GM10248 (cell line): ENCODE measurements at regions not wholly inside any gene's neighbourhood (a gene's known extent, or its start where the extent isn't known, plus 50 kb on each side); places are given as distances from the start of the nearest gene placed in this dataset.

Source experiments
- CTCF ChIA-PET: fragments of 300-600 bp; sonication (Branson Sonifier 250); formaldehyde crosslinking; extraction: SDS; loops from one replicate; lab custom pipeline; 2021; ENCODE audit warnings: antibody characterized with exemption; lab: Yijun Ruan, JAX
- POLR2A ChIA-PET: fragments of 350-650 bp; sonication (Branson Sonifier 250); formaldehyde crosslinking; extraction: SDS; loops from one replicate; lab custom pipeline; 2020; ENCODE audit warnings: antibody characterized with exemption; lab: Yijun Ruan, JAX
- DNase-seq: peaks from one replicate; pipeline ENCODE4 v3.0.0; 2012; ENCODE audit errors: extremely low spot score
- CTCF ChIP-seq: IDR thresholded peaks from 2 replicates; pipeline ENCODE4 v1.5.1; 2012; ENCODE audit warnings: mild to moderate bottlenecking, low read depth; ENCODE audit errors: extremely low read depth, missing control alignments, control extremely low read depth

DNA sequence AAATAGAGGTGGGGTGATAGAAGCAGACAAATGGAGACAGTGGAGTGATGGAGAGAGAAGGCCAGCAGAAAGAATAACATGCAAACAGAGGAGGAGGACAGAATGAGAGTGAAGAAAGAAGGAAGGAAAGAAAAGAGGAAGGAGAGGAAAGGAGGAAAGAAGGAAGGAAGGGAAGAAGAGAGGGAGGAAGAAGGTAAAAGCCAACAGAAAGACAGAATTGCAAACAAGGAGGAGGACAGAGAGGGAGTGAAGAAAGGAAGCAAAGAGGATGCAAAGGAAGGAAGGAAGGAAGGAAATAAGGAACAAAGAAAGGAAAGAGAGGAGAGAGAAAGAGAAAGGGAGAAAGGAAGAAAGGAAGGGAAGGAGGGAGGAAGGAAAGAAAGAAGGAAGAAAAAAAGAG, 444.0 kb downstream of the IRS1 start:
- POLR2A ChIA-PET: no interaction called here
- DNase-seq: no peak
- no peak for TF ChIP-seq CTCF
- CTCF ChIA-PET: no interaction called here

DNA sequence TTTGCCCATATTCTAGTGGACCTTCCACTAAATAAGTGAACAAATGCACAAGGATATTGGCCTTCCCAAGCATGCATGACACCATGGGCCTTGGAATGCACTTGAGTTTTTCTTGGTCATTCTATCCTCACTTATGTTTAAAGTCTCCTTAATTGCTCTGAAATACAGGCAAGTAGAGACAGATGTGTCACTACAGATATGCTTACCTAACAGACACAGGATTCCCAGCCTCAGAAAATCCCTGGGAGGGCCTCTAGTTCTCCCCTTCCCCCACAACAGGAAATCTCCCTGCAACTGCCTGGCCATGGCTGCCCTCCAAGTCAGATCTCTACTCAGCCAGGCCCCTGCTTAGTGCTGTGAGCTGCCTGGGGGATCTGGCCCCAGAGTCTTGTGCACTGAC, 445.2 kb downstream of the IRS1 start:
- CTCF ChIA-PET: interaction anchor here (2.0 kb wide), 1 partner anchor 19 kb away, joined by 6 read pairs; no protein-coding TSS in a partner anchor
- POLR2A ChIA-PET: no interaction called here
- TF ChIP-seq CTCF: no peak
- no peak for DNase-seq

- no peak for TF ChIP-seq CTCF
- POLR2A ChIA-PET: no interaction called here
- CTCF ChIA-PET: interaction anchor here (0.8 to 2.0 kb wide), 4 partner anchors 8 to 22 kb away, joined by 3 to 6 read pairs (median 3); no protein-coding TSS in a partner anchor
- no peak for DNase-seq
Observed at GRCh38 chr2:226352941-226353560, 446.6 kb downstream of the IRS1 start.

DNA sequence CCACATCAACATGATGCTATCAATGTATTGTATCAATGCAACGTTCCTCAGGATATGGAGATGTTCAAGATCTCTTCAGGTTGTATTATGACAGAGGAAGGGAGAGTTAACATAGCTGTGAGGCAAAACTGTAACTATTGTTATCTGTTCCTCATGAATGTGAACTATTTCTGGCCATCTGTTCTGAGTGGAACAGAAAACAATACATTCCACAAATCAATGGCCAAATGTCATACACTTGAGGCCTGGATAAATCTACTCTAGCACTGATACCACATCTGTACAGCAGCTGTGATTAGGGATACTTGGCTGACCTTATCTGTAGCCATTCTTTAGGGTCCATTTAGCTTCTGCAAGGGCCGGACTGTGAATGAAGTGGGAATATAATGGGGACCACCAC, 447.9 kb downstream of the IRS1 start:
- TF ChIP-seq CTCF: no peak
- ChIA-PET POLR2A (no interaction called here), CTCF (no interaction called here)
- DNase-seq: no peak

DNA sequence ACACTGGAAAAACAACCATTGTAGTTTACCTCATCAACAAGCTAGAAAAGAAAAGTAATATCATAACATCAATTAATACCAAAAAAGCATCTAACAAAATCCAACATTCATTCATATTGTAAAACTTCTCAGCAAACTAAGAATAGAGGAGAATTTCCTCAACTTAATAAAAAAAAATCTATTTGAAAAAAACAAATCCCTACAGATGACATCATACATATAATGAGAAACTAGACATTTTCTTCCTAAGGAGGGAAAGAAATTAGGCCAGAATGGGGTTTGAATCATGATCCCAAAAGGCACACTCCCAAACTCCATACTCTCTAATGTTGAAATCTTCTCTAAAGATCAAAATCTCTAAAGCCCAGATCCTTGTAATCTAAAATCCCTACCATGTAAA, 460.0 kb downstream of the IRS1 start:
- DNase-seq: no peak
- no peak for TF ChIP-seq CTCF
- ChIA-PET POLR2A (no interaction called here), CTCF (no interaction called here)

DNA sequence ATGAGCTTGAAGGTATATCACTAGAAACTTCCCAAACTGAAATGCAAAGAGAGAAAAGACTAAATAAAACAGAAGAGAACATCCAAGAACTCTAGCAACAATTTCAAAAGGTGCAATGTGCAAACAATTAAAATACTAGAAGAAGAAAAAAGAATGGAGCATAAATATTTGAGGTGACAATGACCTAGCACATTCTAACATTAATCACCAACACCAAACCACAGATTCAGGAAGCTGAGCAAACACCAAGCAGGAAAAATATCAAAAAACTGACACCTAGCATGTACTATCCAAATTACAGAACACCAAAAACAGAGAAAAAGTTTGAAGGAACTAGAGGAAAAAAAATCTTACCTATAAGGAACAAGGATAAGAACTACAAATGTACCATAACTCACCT, 460.8 kb downstream of the IRS1 start:
- CTCF ChIA-PET: no interaction called here
- no peak for DNase-seq
- POLR2A ChIA-PET: no interaction called here
- no peak for TF ChIP-seq CTCF
